H9 (cell line): ENCODE measurements at regions not wholly inside any gene's neighbourhood (a gene's known extent, or its start where the extent isn't known, plus 50 kb on each side); places are given as distances from the start of the nearest gene placed in this dataset.

Experiments used
- DNase-seq: peaks from one replicate; pipeline ENCODE4 v3.0.0-alpha.2; 2017
- H2AFZ ChIP-seq: one replicate; pipeline ENCODE4 v1.6.1; 2013; ENCODE audit warnings: mild to moderate bottlenecking, low read length, control low read depth, moderate library complexity
- H2AK5ac ChIP-seq: 2 replicates; pipeline ENCODE4 v1.6.1; 2013; ENCODE audit warnings: low read length, control low read depth, mixed read lengths; ENCODE audit not compliant: insufficient read length
- H2BK120ac ChIP-seq: one replicate; pipeline ENCODE4 v1.6.1; 2013; ENCODE audit warnings: low read depth, mild to moderate bottlenecking, low read length, control low read depth, inconsistent platforms; ENCODE audit not compliant: poor library complexity, severe bottlenecking
- H2BK12ac ChIP-seq: 2 replicates; pipeline ENCODE4 v1.6.1; 2013; ENCODE audit warnings: low read length, control low read depth, mixed read lengths, low read depth; ENCODE audit not compliant: insufficient read length
- H2BK15ac ChIP-seq: 2 replicates; pipeline ENCODE4 v1.6.1; 2013; ENCODE audit warnings: low read depth, low read length, control low read depth
- H2BK20ac ChIP-seq: one replicate; pipeline ENCODE4 v1.6.1; 2013; ENCODE audit warnings: low read depth, mild to moderate bottlenecking, low read length, control low read depth, inconsistent platforms; ENCODE audit not compliant: poor library complexity, severe bottlenecking
- H2BK5ac ChIP-seq: 2 replicates; pipeline ENCODE4 v1.6.1; 2013; ENCODE audit warnings: low read length, control low read depth, mixed read lengths; ENCODE audit not compliant: insufficient read length
- H3K14ac ChIP-seq: 2 replicates; pipeline ENCODE4 v1.6.1; 2013; ENCODE audit warnings: low read length, control low read depth; ENCODE audit not compliant: insufficient read depth
- H3K18ac ChIP-seq: 2 replicates; pipeline ENCODE4 v1.6.1; 2013; ENCODE audit warnings: low read depth, mild to moderate bottlenecking, mixed read lengths, low read length, control low read depth; ENCODE audit not compliant: insufficient read length
- H3K23ac ChIP-seq: 2 replicates; pipeline ENCODE4 v1.6.1; 2013; ENCODE audit warnings: low read length, control low read depth, mixed read lengths, low read depth; ENCODE audit not compliant: insufficient read length
- H3K23me2 ChIP-seq: 2 replicates; pipeline ENCODE4 v1.6.1; 2013; ENCODE audit warnings: low read depth, mild to moderate bottlenecking, mixed read lengths, low read length, control low read depth; ENCODE audit not compliant: insufficient read length, poor library complexity, severe bottlenecking
- H3K27ac ChIP-seq: 2 replicates; pipeline ENCODE4 v1.5.1; 2013; ENCODE audit warnings: low read length, control low read depth, mixed read lengths, low read depth; ENCODE audit not compliant: insufficient read length
- H3K27me3 ChIP-seq: 2 replicates; pipeline ENCODE4 v1.6.1; 2013; ENCODE audit warnings: low read length, control low read depth, inconsistent platforms; ENCODE audit not compliant: insufficient read depth
- H3K4ac ChIP-seq: 2 replicates; pipeline ENCODE4 v1.6.1; 2013; ENCODE audit warnings: low read depth, mild to moderate bottlenecking, control low read depth, inconsistent platforms, low read length, moderate library complexity
- H3K4me1 ChIP-seq: 2 replicates; pipeline ENCODE4 v1.6.1; 2013; ENCODE audit warnings: low read length, control low read depth, inconsistent platforms; ENCODE audit not compliant: insufficient read depth
- H3K4me2 ChIP-seq: 2 replicates; pipeline ENCODE4 v1.6.1; 2013; ENCODE audit warnings: low read length, control low read depth, mixed read lengths; ENCODE audit not compliant: insufficient read length, insufficient read depth
- H3K56ac ChIP-seq: 2 replicates; pipeline ENCODE4 v1.6.1; 2013; ENCODE audit warnings: low read depth, mild to moderate bottlenecking, mixed read lengths, low read length, control low read depth; ENCODE audit not compliant: insufficient read length
- H3K79me1 ChIP-seq: 2 replicates; pipeline ENCODE4 v1.6.1; 2013; ENCODE audit warnings: low read depth, mild to moderate bottlenecking, moderate library complexity, low read length, control low read depth, inconsistent platforms; ENCODE audit not compliant: insufficient read depth, poor library complexity, severe bottlenecking
- H3K79me2 ChIP-seq: 2 replicates; pipeline ENCODE4 v1.6.1; 2013; ENCODE audit warnings: low read length, control low read depth, inconsistent platforms; ENCODE audit not compliant: insufficient read depth
- H3K9ac ChIP-seq: 2 replicates; pipeline ENCODE4 v1.6.1; 2013; ENCODE audit warnings: low read length, control low read depth, mixed read lengths; ENCODE audit not compliant: insufficient read length; ENCODE audit errors: extremely low read depth
- H3K9me3 ChIP-seq: one replicate; pipeline ENCODE4 v1.6.1; 2013; ENCODE audit warnings: low read depth, low read length, inconsistent platforms; ENCODE audit not compliant: control insufficient read depth
- H3T11ph ChIP-seq: one replicate; pipeline ENCODE4 v1.6.1; 2013; ENCODE audit warnings: mild to moderate bottlenecking, low read length, control low read depth, inconsistent platforms
- H4K20me1 ChIP-seq: one replicate; pipeline ENCODE4 v1.6.1; 2013; ENCODE audit not compliant: control insufficient read depth, insufficient read length, insufficient read depth
- H4K5ac ChIP-seq: 2 replicates; pipeline ENCODE4 v1.6.1; 2013; ENCODE audit warnings: low read depth, mild to moderate bottlenecking, mixed read lengths, low read length, control low read depth; ENCODE audit not compliant: insufficient read length
- H4K8ac ChIP-seq: replicated peaks from 2 replicates; pipeline ENCODE4 v1.6.1; 2013; ENCODE audit warnings: low read length, control low read depth, mixed read lengths, low read depth; ENCODE audit not compliant: insufficient read length
- H4K91ac ChIP-seq: 2 replicates; pipeline ENCODE4 v1.6.1; 2013; ENCODE audit warnings: low read depth, mild to moderate bottlenecking, moderate library complexity, mixed read lengths, low read length, control low read depth; ENCODE audit not compliant: insufficient read length
- H3K27ac Mint-ChIP-seq, 3 experiments: 2 replicates in 2 of 3; 3 replicates in 1 of 3; pipeline ENCODE4 v1.8.0; 2020 to 2021; ENCODE audit warnings: mixed read lengths in 3 of 3, mild to moderate bottlenecking in 1 of 3, moderate library complexity in 1 of 3
- H3K27me3 Mint-ChIP-seq: 2 replicates; pipeline ENCODE4 v1.8.0; 2021; ENCODE audit warnings: low read depth, mild to moderate bottlenecking, moderate library complexity, mixed read lengths
- H3K36me3 Mint-ChIP-seq, 3 experiments: 2 replicates in 2 of 3; 3 replicates in 1 of 3; pipeline ENCODE4 v1.8.0; 2020 to 2021; ENCODE audit warnings: low read depth in 3 of 3, mixed read lengths in 3 of 3; ENCODE audit not compliant: insufficient read depth in 1 of 3
- H3K4me1 Mint-ChIP-seq, 2 experiments: 2 replicates each; pipeline ENCODE4 v1.8.0; 2020; ENCODE audit warnings: mixed read lengths in 2 of 2
- H3K4me3 Mint-ChIP-seq, 2 experiments: 2 replicates in 1 of 2; 3 replicates in 1 of 2; pipeline ENCODE4 v1.8.0; 2020 to 2021; ENCODE audit warnings: mild to moderate bottlenecking in 2 of 2, mixed read lengths in 2 of 2, moderate library complexity in 1 of 2
- H3K9me3 Mint-ChIP-seq, 2 experiments: 2 replicates in 1 of 2; 3 replicates in 1 of 2; pipeline ENCODE4 v1.8.0; 2020; ENCODE audit warnings: mild to moderate bottlenecking in 2 of 2, mixed read lengths in 2 of 2, moderate library complexity in 1 of 2
- WGBS: extraction: QIAGEN DNeasy Blood & Tissue Kit; methylation state at CpG from one replicate; pipeline ENCODE4 v1.1.7; 2013; ENCODE audit warnings: missing lambda C conversion rate, low lambda C conversion rate, mixed read lengths; ENCODE audit not compliant: insufficient read length; ENCODE audit errors: extremely low coverage; 5-methylcytosine and 5-hydroxymethylcytosine counted together
- TF ChIP-seq, protein P1 (sequence below): fragments of 200-600 bp; sonication (generic); conservative IDR thresholded peaks from 3 replicates; pipeline ENCODE4 v1.8.0; 2021; ENCODE audit warnings: antibody characterized with exemption, mild to moderate bottlenecking

DNA sequence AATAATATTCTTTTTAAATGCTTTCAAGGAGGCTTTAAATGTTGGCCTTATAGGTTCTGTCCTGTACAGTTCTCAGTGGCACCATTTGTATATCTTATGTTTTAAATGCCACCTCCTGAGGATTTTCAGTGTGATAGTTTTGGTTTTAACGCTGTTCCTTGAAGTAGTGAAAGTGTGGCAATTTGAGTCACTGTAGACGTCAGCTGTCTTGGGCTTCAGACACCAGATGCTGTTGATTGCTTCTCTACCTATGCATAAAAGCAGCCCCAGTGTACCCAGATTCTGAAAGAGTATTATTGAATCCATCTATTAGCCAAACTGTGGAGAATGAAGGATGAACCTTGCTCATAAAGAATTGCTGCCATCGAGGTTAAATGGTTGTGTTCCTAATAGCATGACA lies 316.8 kb upstream of the GBE1 start:
- TF ChIP-seq, protein P1, sequence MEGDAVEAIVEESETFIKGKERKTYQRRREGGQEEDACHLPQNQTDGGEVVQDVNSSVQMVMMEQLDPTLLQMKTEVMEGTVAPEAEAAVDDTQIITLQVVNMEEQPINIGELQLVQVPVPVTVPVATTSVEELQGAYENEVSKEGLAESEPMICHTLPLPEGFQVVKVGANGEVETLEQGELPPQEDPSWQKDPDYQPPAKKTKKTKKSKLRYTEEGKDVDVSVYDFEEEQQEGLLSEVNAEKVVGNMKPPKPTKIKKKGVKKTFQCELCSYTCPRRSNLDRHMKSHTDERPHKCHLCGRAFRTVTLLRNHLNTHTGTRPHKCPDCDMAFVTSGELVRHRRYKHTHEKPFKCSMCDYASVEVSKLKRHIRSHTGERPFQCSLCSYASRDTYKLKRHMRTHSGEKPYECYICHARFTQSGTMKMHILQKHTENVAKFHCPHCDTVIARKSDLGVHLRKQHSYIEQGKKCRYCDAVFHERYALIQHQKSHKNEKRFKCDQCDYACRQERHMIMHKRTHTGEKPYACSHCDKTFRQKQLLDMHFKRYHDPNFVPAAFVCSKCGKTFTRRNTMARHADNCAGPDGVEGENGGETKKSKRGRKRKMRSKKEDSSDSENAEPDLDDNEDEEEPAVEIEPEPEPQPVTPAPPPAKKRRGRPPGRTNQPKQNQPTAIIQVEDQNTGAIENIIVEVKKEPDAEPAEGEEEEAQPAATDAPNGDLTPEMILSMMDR = no peak
- H2BK15ac ChIP-seq = no peak overlapping the region
- H2BK120ac ChIP-seq = no peak overlapping the region
- H4K8ac ChIP-seq = no peak overlapping the region
- H3K18ac ChIP-seq = no peak overlapping the region
- no peak overlapping the region for H3K14ac ChIP-seq
- no peaks in the 10 kb centered on the region for H3K27me3 ChIP-seq
- H3K23ac ChIP-seq = no peak overlapping the region
- H3K36me3 Mint-ChIP-seq = no peaks in the 10 kb centered on the region
- no peak overlapping the region for H4K5ac ChIP-seq
- DNase-seq = no peak
- peaks cover 6% of the 10 kb centered on the region for H3K4me1 ChIP-seq
- H3K79me1 ChIP-seq = no peaks in the 10 kb centered on the region
- H3K79me2 ChIP-seq = no peaks in the 10 kb centered on the region
- no peak overlapping the region for H3K4ac ChIP-seq
- no peaks in the 10 kb centered on the region for H3K27me3 Mint-ChIP-seq
- H3K56ac ChIP-seq = no peak overlapping the region
- no peak overlapping the region for H3K27ac ChIP-seq
- no peak overlapping the region for H3K4me2 ChIP-seq
- WGBS = no CpG with 5 or more reads among the region's 3 CpGs
- no peak overlapping the region for H3K9ac ChIP-seq
- H2BK20ac ChIP-seq = no peak overlapping the region
- H3K27ac Mint-ChIP-seq = no peak overlapping the region
- H3T11ph ChIP-seq = no peak overlapping the region
- H3K4me3 Mint-ChIP-seq = no peak overlapping the region
- H4K20me1 ChIP-seq = no peaks in the 10 kb centered on the region
- no peak overlapping the region for H2AK5ac ChIP-seq
- no peaks in the 10 kb centered on the region for H3K9me3 Mint-ChIP-seq
- H2BK12ac ChIP-seq = no peak overlapping the region
- no peak overlapping the region for H2BK5ac ChIP-seq
- no peak overlapping the region for H2AFZ ChIP-seq
- no peaks in the 10 kb centered on the region for H3K23me2 ChIP-seq
- no peak overlapping the region for H4K91ac ChIP-seq
- peaks cover 16 to 18% of the 10 kb centered on the region in 2 experiments for H3K4me1 Mint-ChIP-seq
- H3K9me3 ChIP-seq = no peaks in the 10 kb centered on the region
